A673 (cell line): ENCODE measurements at regions not wholly inside any gene's neighbourhood (a gene's known extent, or its start where the extent isn't known, plus 50 kb on each side); places are given as distances from the start of the nearest gene placed in this dataset.

ENCODE experiments used
- CTCF ChIP-seq: fragments of 300-800, 200-600 bp; sonication (generic); conservative IDR thresholded peaks from 2 replicates; pipeline ENCODE4 v1.5.1; 2017; ENCODE audit warnings: low read depth, mild to moderate bottlenecking, antibody characterized with exemption, low read length, moderate library complexity, mixed read lengths
- EZH2 ChIP-seq: fragments of 200-600 bp; sonication (generic); IDR thresholded peaks from 2 replicates; pipeline ENCODE4 v1.6.1; 2017; ENCODE audit warnings: borderline replicate concordance, low read depth, mild to moderate bottlenecking, mixed read lengths, antibody characterized with exemption, low read length; ENCODE audit not compliant: poor library complexity, severe bottlenecking

- peak; percentile 49 for TF ChIP-seq CTCF
- TF ChIP-seq EZH2, result no peak
Measured at GRCh38 chr9:79955300-79955699, 383.5 kb downstream of the TLE4 start.
